ENCODE measurements at regions not wholly inside any gene's neighbourhood (a gene's known extent, or its start where the extent isn't known, plus 50 kb on each side); places are given as distances from the start of the nearest gene placed in this dataset.
"Not testable (repeated sequence)": the region's sequence is repeated elsewhere in the genome, so short reads cannot be mapped to it uniquely, and the experiment has no call there.

- no peak overlapping the region for H3K9ac ChIP-seq (ENCODE audit: low read length)
- no peak overlapping the region for H2BK5ac ChIP-seq (ENCODE audit: low read length)
- no peak overlapping the region for H4K5ac ChIP-seq (ENCODE audit: low read length)
- H4K8ac ChIP-seq (ENCODE audit: low read depth, low read length) = no peak overlapping the region
- no peak overlapping the region for H2BK120ac ChIP-seq (ENCODE audit: low read depth, low read length)
- H3K27ac ChIP-seq (ENCODE audit: low read depth, low read length) = no peak overlapping the region
- H3K4me2 ChIP-seq (ENCODE audit: low read length) = no peak overlapping the region
- no peaks in the 10 kb centered on the region for H3K36me3 ChIP-seq (ENCODE audit: control insufficient read depth, insufficient read depth, low read length)
- no CpG with 5 or more reads among the region's 4 CpGs for WGBS (ENCODE audit: extremely low coverage, insufficient coverage, low lambda C conversion rate)
- H3K23ac ChIP-seq (ENCODE audit: low read length) = no peak overlapping the region
- H2AK5ac ChIP-seq (ENCODE audit: low read length) = no peak overlapping the region
- no peaks in the 10 kb centered on the region for H3K79me1 ChIP-seq (ENCODE audit: low read length)
- no peak overlapping the region for H3K56ac ChIP-seq (ENCODE audit: low read length)
- no peak overlapping the region for H3K4me3 ChIP-seq (ENCODE audit: low read length)
- no peaks in the 10 kb centered on the region for H3K79me2 ChIP-seq (ENCODE audit: control insufficient read depth, insufficient read depth, low read length)
- no peaks in the 10 kb centered on the region for H3K27me3 ChIP-seq (ENCODE audit: insufficient read depth, low read length, poor library complexity)
- H3K18ac ChIP-seq (ENCODE audit: low read length) = no peak overlapping the region
- no peaks in the 10 kb centered on the region for H3K4me1 ChIP-seq (ENCODE audit: control insufficient read depth, low read depth, low read length)
- no peak for DNase-seq
- H3K4ac ChIP-seq (ENCODE audit: low read depth, low read length) = no peak overlapping the region
- H2BK15ac ChIP-seq (replicated peaks; ENCODE audit: low read depth) = no peak overlapping the region
Measured at GRCh38 chr7:49583440-49583839, 190.0 kb upstream of the VWC2 start.

- Histone ChIP-seq H3K4me2 (ENCODE audit: low read length) (no peak overlapping the region), H3K27ac (ENCODE audit: low read depth, low read length) (no peak overlapping the region), H3K9ac (ENCODE audit: low read length) (no peak overlapping the region), H3K18ac (ENCODE audit: low read length) (no peak overlapping the region), H2BK5ac (ENCODE audit: low read length) (no peak overlapping the region), H3K4me3 (ENCODE audit: low read length) (no peak overlapping the region), H2BK120ac (ENCODE audit: low read depth, low read length) (no peak overlapping the region), H3K4ac (ENCODE audit: low read depth, low read length) (no peak overlapping the region), H4K8ac (ENCODE audit: low read depth, low read length) (no peak overlapping the region), H2AK5ac (ENCODE audit: low read length) (no peak overlapping the region), H3K23ac (ENCODE audit: low read length) (no peak overlapping the region), H4K5ac (ENCODE audit: low read length) (no peak overlapping the region), H3K79me2 (ENCODE audit: control insufficient read depth, insufficient read depth, low read length) (no peaks in the 10 kb centered on the region), H3K27me3 (ENCODE audit: insufficient read depth, low read length, poor library complexity) (no peaks in the 10 kb centered on the region), H3K56ac (ENCODE audit: low read length) (no peak overlapping the region), H3K79me1 (ENCODE audit: low read length) (no peaks in the 10 kb centered on the region), H3K36me3 (ENCODE audit: control insufficient read depth, insufficient read depth, low read length) (no peaks in the 10 kb centered on the region), H3K4me1 (ENCODE audit: control insufficient read depth, low read depth, low read length) (no peaks in the 10 kb centered on the region), H2BK15ac (replicated peaks; ENCODE audit: low read depth) (no peak overlapping the region)
- no CpG with 5 or more reads among the region's 4 CpGs for WGBS (ENCODE audit: extremely low coverage, insufficient coverage, low lambda C conversion rate)
- DNase-seq = no peak
Measured at GRCh38 chr7:49596701-49597491, 176.5 kb upstream of the VWC2 start.

- Histone ChIP-seq H2BK5ac (ENCODE audit: low read length) (no peak overlapping the region), H4K8ac (ENCODE audit: low read depth, low read length) (no peak overlapping the region), H3K4me3 (ENCODE audit: low read length) (no peak overlapping the region), H3K27ac (ENCODE audit: low read depth, low read length) (no peak overlapping the region), H3K79me1 (ENCODE audit: low read length) (no peaks in the 10 kb centered on the region), H3K4me1 (ENCODE audit: control insufficient read depth, low read depth, low read length) (no peaks in the 10 kb centered on the region), H2AK5ac (ENCODE audit: low read length) (no peak overlapping the region), H3K27me3 (ENCODE audit: insufficient read depth, low read length, poor library complexity) (no peaks in the 10 kb centered on the region), H3K36me3 (ENCODE audit: control insufficient read depth, insufficient read depth, low read length) (no peaks in the 10 kb centered on the region), H3K23ac (ENCODE audit: low read length) (no peak overlapping the region), H3K4ac (ENCODE audit: low read depth, low read length) (no peak overlapping the region), H2BK120ac (ENCODE audit: low read depth, low read length) (no peak overlapping the region), H3K9ac (ENCODE audit: low read length) (no peak overlapping the region), H3K56ac (ENCODE audit: low read length) (no peak overlapping the region), H4K5ac (ENCODE audit: low read length) (no peak overlapping the region), H3K4me2 (ENCODE audit: low read length) (no peak overlapping the region), H2BK15ac (replicated peaks; ENCODE audit: low read depth) (no peak overlapping the region), H3K18ac (ENCODE audit: low read length) (no peak overlapping the region), H3K79me2 (ENCODE audit: control insufficient read depth, insufficient read depth, low read length) (no peaks in the 10 kb centered on the region)
- no CpG with 5 or more reads among the region's 3 CpGs for WGBS (ENCODE audit: extremely low coverage, insufficient coverage, low lambda C conversion rate)
- no peak for DNase-seq
Measured at GRCh38 chr7:49597805-49598204, 175.6 kb upstream of the VWC2 start.

- Histone ChIP-seq H2BK120ac (ENCODE audit: low read depth, low read length) (no peak overlapping the region), H2BK5ac (ENCODE audit: low read length) (no peak overlapping the region), H3K79me2 (ENCODE audit: control insufficient read depth, insufficient read depth, low read length) (no peaks in the 10 kb centered on the region), H3K4me2 (ENCODE audit: low read length) (no peak overlapping the region), H3K23ac (ENCODE audit: low read length) (no peak overlapping the region), H3K36me3 (ENCODE audit: control insufficient read depth, insufficient read depth, low read length) (no peaks in the 10 kb centered on the region), H4K5ac (ENCODE audit: low read length) (no peak overlapping the region), H3K56ac (ENCODE audit: low read length) (no peak overlapping the region), H2BK15ac (replicated peaks; ENCODE audit: low read depth) (no peak overlapping the region), H2AK5ac (ENCODE audit: low read length) (no peak overlapping the region), H3K27ac (ENCODE audit: low read depth, low read length) (no peak overlapping the region), H3K4me3 (ENCODE audit: low read length) (no peak overlapping the region), H3K4ac (ENCODE audit: low read depth, low read length) (no peak overlapping the region), H3K18ac (ENCODE audit: low read length) (no peak overlapping the region), H3K9ac (ENCODE audit: low read length) (no peak overlapping the region), H3K27me3 (ENCODE audit: insufficient read depth, low read length, poor library complexity) (no peaks in the 10 kb centered on the region), H3K79me1 (ENCODE audit: low read length) (no peaks in the 10 kb centered on the region), H3K4me1 (ENCODE audit: control insufficient read depth, low read depth, low read length) (no peaks in the 10 kb centered on the region), H4K8ac (ENCODE audit: low read depth, low read length) (no peak overlapping the region)
- no peak for DNase-seq
- WGBS (ENCODE audit: extremely low coverage, insufficient coverage, low lambda C conversion rate) = no CpG with 5 or more reads among the region's 5 CpGs
Measured at GRCh38 chr7:49611951-49612350, 161.5 kb upstream of the VWC2 start.

GRCh38 chr7:49613759-49614158, 159.7 kb upstream of the VWC2 start:
- Histone ChIP-seq H3K36me3 (ENCODE audit: control insufficient read depth, insufficient read depth, low read length) (no peaks in the 10 kb centered on the region), H2BK5ac (ENCODE audit: low read length) (no peak overlapping the region), H3K56ac (ENCODE audit: low read length) (no peak overlapping the region), H4K8ac (ENCODE audit: low read depth, low read length) (no peak overlapping the region), H3K4me2 (ENCODE audit: low read length) (no peak overlapping the region), H3K4ac (ENCODE audit: low read depth, low read length) (no peak overlapping the region), H3K18ac (ENCODE audit: low read length) (no peak overlapping the region), H3K27me3 (ENCODE audit: insufficient read depth, low read length, poor library complexity) (no peaks in the 10 kb centered on the region), H2AK5ac (ENCODE audit: low read length) (no peak overlapping the region), H3K27ac (ENCODE audit: low read depth, low read length) (no peak overlapping the region), H2BK120ac (ENCODE audit: low read depth, low read length) (no peak overlapping the region), H3K79me2 (ENCODE audit: control insufficient read depth, insufficient read depth, low read length) (no peaks in the 10 kb centered on the region), H3K4me1 (ENCODE audit: control insufficient read depth, low read depth, low read length) (no peaks in the 10 kb centered on the region), H3K4me3 (ENCODE audit: low read length) (no peak overlapping the region), H2BK15ac (replicated peaks; ENCODE audit: low read depth) (no peak overlapping the region), H3K23ac (ENCODE audit: low read length) (no peak overlapping the region), H4K5ac (ENCODE audit: low read length) (no peak overlapping the region), H3K9ac (ENCODE audit: low read length) (no peak overlapping the region), H3K79me1 (ENCODE audit: low read length) (no peaks in the 10 kb centered on the region)
- no CpG with 5 or more reads among the region's 2 CpGs for WGBS (ENCODE audit: extremely low coverage, insufficient coverage, low lambda C conversion rate)
- no peak for DNase-seq

- H3K9ac ChIP-seq (ENCODE audit: low read length); DNase-seq; H4K5ac ChIP-seq (ENCODE audit: low read length); H3K4me1 ChIP-seq (ENCODE audit: control insufficient read depth, low read depth, low read length); H3K36me3 ChIP-seq (ENCODE audit: control insufficient read depth, insufficient read depth, low read length); H2AK5ac ChIP-seq (ENCODE audit: low read length); H3K79me1 ChIP-seq (ENCODE audit: low read length); H3K4me2 ChIP-seq (ENCODE audit: low read length); H3K4ac ChIP-seq (ENCODE audit: low read depth, low read length); H3K79me2 ChIP-seq (ENCODE audit: control insufficient read depth, insufficient read depth, low read length); H3K56ac ChIP-seq (ENCODE audit: low read length); H4K8ac ChIP-seq (ENCODE audit: low read depth, low read length); H2BK5ac ChIP-seq (ENCODE audit: low read length); H3K27me3 ChIP-seq (ENCODE audit: insufficient read depth, low read length, poor library complexity); H3K27ac ChIP-seq (ENCODE audit: low read depth, low read length); H3K23ac ChIP-seq (ENCODE audit: low read length); H2BK120ac ChIP-seq (ENCODE audit: low read depth, low read length); H3K18ac ChIP-seq (ENCODE audit: low read length); H2BK15ac ChIP-seq (replicated peaks; ENCODE audit: low read depth); H3K4me3 ChIP-seq (ENCODE audit: low read length): not testable (repeated sequence)
- WGBS (ENCODE audit: extremely low coverage, insufficient coverage, low lambda C conversion rate) = no CpG with 5 or more reads among the region's 6 CpGs
Measured at GRCh38 chr7:49614974-49615373, 158.5 kb upstream of the VWC2 start.

All from mesendoderm (in vitro differentiated cells).